ENCODE measurements at regions not wholly inside any gene's neighbourhood (a gene's known extent, or its start where the extent isn't known, plus 50 kb on each side); places are given as distances from the start of the nearest gene placed in this dataset.

- Histone ChIP-seq H3K4me2 (ENCODE audit: low read length) (peak overlapping the region; percentile 28), H3K27me3 (ENCODE audit: low read length) (no peaks in the 10 kb centered on the region), H3K9me2 (replicated peaks; ENCODE audit: low read length) (no peaks in the 10 kb centered on the region), H3F3A (ENCODE audit: low read length, unreplicated experiment) (no peaks in the 10 kb centered on the region), H3K9me3 (ENCODE audit: low read length) (no peaks in the 10 kb centered on the region), H4K20me1 (ENCODE audit: low read length) (peaks cover 52% of the 10 kb centered on the region), H3K36me3 (ENCODE audit: low read depth, low read length) (no peaks in the 10 kb centered on the region), H3K27ac (ENCODE audit: low read length) (peak overlapping the region; percentile 67), H3K79me2 (ENCODE audit: low read length) (peaks cover 93% of the 10 kb centered on the region), H3K4me1 (ENCODE audit: insufficient read depth, low read length) (peaks cover 15% of the 10 kb centered on the region), H3K4me3 (ENCODE audit: low read length) (no peak overlapping the region), H2AFZ (ENCODE audit: low read length) (no peak overlapping the region), H3K9ac (ENCODE audit: low read length) (peak overlapping the region; percentile 26)
- ATAC-seq = peak; percentile 81
- DNase-seq = peak; percentile 92
- TF ChIP-seq EZH2phosphoT487 (IDR thresholded peaks at IDR 0.05; ENCODE audit: borderline replicate concordance, low read length) = no peak
- TF ChIP-seq CTCF (conservative IDR thresholded peaks at IDR 0.05; ENCODE audit: low read depth, low read length) = peak; percentile 95
- no peak for TF ChIP-seq EZH2 (IDR thresholded peaks at IDR 0.05; ENCODE audit: low read length, unreplicated experiment)
- POLR2A ChIA-PET (ENCODE audit: unreplicated experiment) = no interaction called here
- intact Hi-C loops (cut with micrococcal nuclease) = loop anchor here (1.0 to 2.0 kb wide), 6 partner anchors 28 to 629 kb away; no protein-coding TSS in a partner anchor
- CTCF ChIA-PET = interaction anchor here (0.5 to 1.5 kb wide), 21 partner anchors 20 to 1947 kb away, joined by 3 to 60 read pairs (median 4); no protein-coding TSS in a partner anchor
- no TSS peak for BruUV-seq (replicated peaks)
These were observed 439.8 kb downstream of the SOX9 start for GRCh38 chr17:72560303-72561247.

GRCh38 chr17:72561266-72561665, 440.4 kb downstream of the SOX9 start:
- H3K4me3 ChIP-seq (ENCODE audit: low read length) = no peak overlapping the region
- peaks cover 5% of the 10 kb centered on the region; the same call in 1 of the 2 replicates for H3K36me3 ChIP-seq (ENCODE audit: low read depth, low read length)
- intact Hi-C loops (cut with micrococcal nuclease) = loop anchor here (1.0 to 2.0 kb wide), 3 partner anchors 54 to 628 kb away; no protein-coding TSS in a partner anchor
- DNase-seq (no peak), ATAC-seq (no peak; the same call in 1 of the 2 replicates)
- no peaks in the 10 kb centered on the region for H3F3A ChIP-seq (ENCODE audit: low read length, unreplicated experiment)
- H3K4me2 ChIP-seq (ENCODE audit: low read length) = peak overlapping the region; percentile 28; the same call in 1 of the 2 replicates
- BruUV-seq (replicated peaks) = no TSS peak
- H3K9me2 ChIP-seq (replicated peaks; ENCODE audit: low read length) = no peaks in the 10 kb centered on the region
- H3K9me3 ChIP-seq (ENCODE audit: low read length) = no peaks in the 10 kb centered on the region
- TF ChIP-seq EZH2 (IDR thresholded peaks at IDR 0.05; ENCODE audit: low read length, unreplicated experiment) (no peak), CTCF (conservative IDR thresholded peaks at IDR 0.05; ENCODE audit: low read depth, low read length) (0 out of 2 replicates have a peak, but pooled peaks have one; percentile 28), EZH2phosphoT487 (IDR thresholded peaks at IDR 0.05; ENCODE audit: borderline replicate concordance, low read length) (no peak)
- peaks cover 94% of the 10 kb centered on the region for H3K79me2 ChIP-seq (ENCODE audit: low read length)
- no peaks in the 10 kb centered on the region for H3K27me3 ChIP-seq (ENCODE audit: low read length)
- ChIA-PET CTCF (interaction anchor here (0.6 to 1.5 kb wide), 16 partner anchors 19 to 1947 kb away, joined by 3 to 60 read pairs (median 4); no protein-coding TSS in a partner anchor), POLR2A (ENCODE audit: unreplicated experiment) (no interaction called here)
- peak overlapping the region; percentile 67 for H3K27ac ChIP-seq (ENCODE audit: low read length)
- no peak overlapping the region for H2AFZ ChIP-seq (ENCODE audit: low read length)
- H3K4me1 ChIP-seq (ENCODE audit: insufficient read depth, low read length) = peaks cover 15% of the 10 kb centered on the region
- peaks cover 53% of the 10 kb centered on the region for H4K20me1 ChIP-seq (ENCODE audit: low read length)
- 0 out of 2 replicates have a peak overlapping the region, but pooled peaks have one; percentile 26 for H3K9ac ChIP-seq (ENCODE audit: low read length)

All from PC-3 (cell line).